SK-N-SH (cell line): ENCODE measurements at regions not wholly inside any gene's neighbourhood (a gene's known extent, or its start where the extent isn't known, plus 50 kb on each side); places are given as distances from the start of the nearest gene placed in this dataset.

ENCODE experiments used
- CTCF ChIA-PET: fragments of 300-600, 350-600 bp; formaldehyde crosslinking; extraction: SDS; loops from one replicate; lab custom pipeline; 2021; lab: Yijun Ruan, JAX
- POLR2A ChIA-PET: fragments of 350-600 bp; sonication (Branson Sonifier 250); formaldehyde crosslinking; extraction: SDS; loops from one replicate; lab custom pipeline; 2020; ENCODE audit warnings: antibody characterized with exemption, inconsistent platforms; lab: Yijun Ruan, JAX
- DNase-seq: peaks from one replicate; pipeline ENCODE4 v3.0.0; 2012
- H2AFZ ChIP-seq: fragments of 200-600 bp; sonication (generic); 2 replicates; pipeline ENCODE4 v1.8.1; 2016; ENCODE audit warnings: antibody characterized with exemption, mild to moderate bottlenecking, low read depth
- H3F3A ChIP-seq: fragments of 200-600 bp; sonication (generic); replicated peaks from 2 replicates; pipeline ENCODE3; 2016; ENCODE audit warnings: antibody characterized with exemption, mild to moderate bottlenecking; ENCODE audit not compliant: insufficient read depth
- H3K27ac ChIP-seq, 2 experiments: fragments of 200-500 bp in 1 of 2; fragments of 200-600 bp in 1 of 2; sonication (Bioruptor generic) in 1 of 2; sonication (generic), shearing (Covaris generic) in 1 of 2; 2 replicates each; pipeline versions ENCODE4 v1.5.1 to v1.6.1; 2014 to 2016; ENCODE audit warnings: low read depth in 2 of 2, inconsistent platforms in 1 of 2, low read length in 1 of 2, mild to moderate bottlenecking in 1 of 2, mixed read lengths in 1 of 2
- H3K27me3 ChIP-seq: fragments of 200-600 bp; sonication (generic), shearing (Covaris generic); 2 replicates; pipeline ENCODE4 v1.6.1; 2016; ENCODE audit warnings: mixed run types; ENCODE audit not compliant: insufficient read depth
- H3K36me3 ChIP-seq, 2 experiments: fragments of 200-500 bp in 1 of 2; fragments of 200-600 bp in 1 of 2; sonication (Bioruptor generic) in 1 of 2; sonication (generic) in 1 of 2; replicated peaks in 1 of 2; 2 replicates each; pipeline versions ENCODE3 to v1.5.1; 2014 to 2016; ENCODE audit warnings: low read length in 1 of 2, mild to moderate bottlenecking in 1 of 2; ENCODE audit not compliant: insufficient read depth in 2 of 2, control insufficient read depth in 1 of 2
- H3K4me1 ChIP-seq, 2 experiments: fragments of 200-500 bp in 1 of 2; fragments of 200-600 bp in 1 of 2; sonication (Bioruptor generic) in 1 of 2; sonication (generic), shearing (Covaris generic) in 1 of 2; 2 replicates each; pipeline versions ENCODE4 v1.5.1 to v1.6.1; 2014 to 2016; ENCODE audit warnings: low read depth in 1 of 2, low read length in 1 of 2, mixed run types in 1 of 2; ENCODE audit not compliant: insufficient read depth in 2 of 2, control insufficient read depth in 1 of 2
- H3K4me2 ChIP-seq: fragments of 200-600 bp; sonication (generic), shearing (Covaris generic); 2 replicates; pipeline ENCODE4 v1.6.1; 2017; ENCODE audit warnings: mixed run types
- H3K4me3 ChIP-seq, 2 experiments: fragments of 200-500 bp in 1 of 2; fragments of 200-600 bp in 1 of 2; sonication (Bioruptor generic) in 1 of 2; sonication (generic), shearing (Covaris generic) in 1 of 2; 2 replicates each; pipeline versions ENCODE4 v1.5.1 to v1.8.1; 2014 to 2016; ENCODE audit warnings: low read depth in 2 of 2, inconsistent platforms in 1 of 2, low read length in 1 of 2, mild to moderate bottlenecking in 1 of 2, mixed read lengths in 1 of 2, moderate library complexity in 1 of 2
- H3K79me2 ChIP-seq: fragments of 200-600 bp; sonication (generic); 2 replicates; pipeline ENCODE4 v1.8.1; 2017; ENCODE audit warnings: mild to moderate bottlenecking; ENCODE audit not compliant: insufficient read depth
- H3K9ac ChIP-seq: fragments of 200-600 bp; sonication (generic); 2 replicates; pipeline ENCODE4 v1.6.1; 2017; ENCODE audit warnings: mixed run types
- H3K9me2 ChIP-seq: fragments of 200-600 bp; sonication (generic); 2 replicates; pipeline ENCODE4 v1.6.1; 2017; ENCODE audit warnings: mixed run types
- H3K9me3 ChIP-seq: fragments of 200-600 bp; sonication (generic); 2 replicates; pipeline ENCODE4 v1.6.1; 2017; ENCODE audit warnings: mixed run types, mild to moderate bottlenecking, moderate library complexity
- H4K20me1 ChIP-seq: fragments of 200-600 bp; sonication (generic); 2 replicates; pipeline ENCODE4 v1.6.1; 2017; ENCODE audit warnings: mild to moderate bottlenecking, mixed run types; ENCODE audit not compliant: insufficient read depth
- CHD2 ChIP-seq: fragments of 150-350 bp; IDR thresholded peaks from 2 replicates; pipeline ENCODE4 v1.6.1; 2018; ENCODE audit warnings: low read length; ENCODE audit not compliant: partially characterized antibody
- EZH2phosphoT487 ChIP-seq: fragments of 200-600 bp; sonication (generic); IDR thresholded peaks from 2 replicates; pipeline ENCODE4 v1.6.1; 2017; ENCODE audit warnings: low read depth, mixed run types, mild to moderate bottlenecking, antibody characterized with exemption, moderate library complexity, borderline replicate concordance
- GABPA ChIP-seq: IDR thresholded peaks from 2 replicates; pipeline ENCODE4 v1.4.0; 2012; ENCODE audit warnings: low read depth, mild to moderate bottlenecking
- GATA2 ChIP-seq: sonication (generic); formaldehyde crosslinking; IDR thresholded peaks from 2 replicates; pipeline ENCODE4 v1.5.0; 2020; ENCODE audit warnings: mild to moderate bottlenecking, missing genetic modification reagents
- JUND ChIP-seq: IDR thresholded peaks from 2 replicates; pipeline ENCODE4 v1.4.0; 2012
- MEF2A ChIP-seq: IDR thresholded peaks from 2 replicates; pipeline ENCODE4 v1.4.0; 2012; ENCODE audit warnings: low read depth, borderline replicate concordance
- NRF1 ChIP-seq: IDR thresholded peaks from 2 replicates; pipeline ENCODE4 v1.6.1; 2012; ENCODE audit warnings: low read depth, mild to moderate bottlenecking, low read length
- RAD21 ChIP-seq: IDR thresholded peaks from 2 replicates; pipeline ENCODE4 v1.6.1; 2012; ENCODE audit warnings: mild to moderate bottlenecking, low read length
- RCOR1 ChIP-seq: fragments of 150-350 bp; IDR thresholded peaks from 2 replicates; pipeline ENCODE4 v1.6.1; 2017; ENCODE audit warnings: antibody characterized with exemption, low read length
- RFX5 ChIP-seq: IDR thresholded peaks from 2 replicates; pipeline ENCODE4 v1.6.1; 2012; ENCODE audit warnings: mild to moderate bottlenecking, improper control_type of control experiment, low read length
- RXRA ChIP-seq: IDR thresholded peaks from 2 replicates; pipeline ENCODE4 v1.4.0; 2012; ENCODE audit warnings: low read depth, mild to moderate bottlenecking, borderline replicate concordance
- SMC3 ChIP-seq: IDR thresholded peaks from 2 replicates; pipeline ENCODE4 v1.6.1; 2012; ENCODE audit warnings: low read depth, low read length, improper control_type of control experiment
- TAF1 ChIP-seq: IDR thresholded peaks from 2 replicates; pipeline ENCODE4 v1.6.1; 2012; ENCODE audit warnings: low read depth, mild to moderate bottlenecking, low read length, moderate library complexity, borderline replicate concordance
- TCF12 ChIP-seq: IDR thresholded peaks from 2 replicates; pipeline ENCODE4 v1.4.0; 2012
- YY1 ChIP-seq: IDR thresholded peaks from 2 replicates; pipeline ENCODE4 v1.4.0; 2012; ENCODE audit warnings: low read depth, mild to moderate bottlenecking
- WGBS: methylation state at CpG from one replicate; pipeline ENCODE4 v1.1.6; 2017; ENCODE audit warnings: low lambda C conversion rate; 5-methylcytosine and 5-hydroxymethylcytosine counted together
- TF ChIP-seq, protein P1 (sequence below): fragments of 150-350 bp; IDR thresholded peaks from 2 replicates; pipeline ENCODE4 v1.6.1; 2016; ENCODE audit warnings: mild to moderate bottlenecking, low read depth, low read length
- TF ChIP-seq, protein P2 (sequence below): IDR thresholded peaks from 2 replicates; pipeline ENCODE4 v1.4.0; 2012; ENCODE audit warnings: low read depth, borderline replicate concordance
- TF ChIP-seq, protein P3 (sequence below): IDR thresholded peaks from 2 replicates; pipeline ENCODE4 v1.6.1; 2012; ENCODE audit warnings: mild to moderate bottlenecking, low read depth, low read length, moderate library complexity

DNA sequence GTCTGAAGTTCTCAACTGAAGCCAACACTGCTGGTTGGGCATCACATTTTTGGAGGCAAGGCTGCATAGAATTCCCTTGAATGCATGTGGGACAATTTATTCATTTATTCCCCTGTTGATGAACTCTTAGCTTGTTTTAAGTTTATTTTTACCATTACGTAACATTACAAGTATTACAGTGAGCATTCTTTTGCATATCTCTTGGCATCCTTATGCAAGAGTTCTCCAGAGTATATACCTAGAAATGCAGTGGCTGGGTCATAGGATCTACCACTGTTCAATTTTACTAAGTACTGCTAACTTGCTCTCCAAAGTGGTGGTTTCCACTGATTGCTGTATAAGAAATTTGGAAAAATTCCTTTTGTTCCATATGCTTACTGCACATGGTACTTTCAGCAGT lies 66.5 kb downstream of the UCHL1 start:
- H3K4me2 ChIP-seq: no peak overlapping the region
- POLR2A ChIA-PET: no interaction called here
- TF ChIP-seq NRF1 (no peak), RXRA (no peak), TAF1 (no peak), GATA2 (CRISPR knock-in tag) (no peak), JUND (no peak), RAD21 (no peak), GABPA (no peak), EZH2phosphoT487 (no peak), TCF12 (no peak), CHD2 (no peak), MEF2A (no peak), RFX5 (no peak), RCOR1 (no peak), SMC3 (no peak), YY1 (no peak)
- TF ChIP-seq, protein P1, sequence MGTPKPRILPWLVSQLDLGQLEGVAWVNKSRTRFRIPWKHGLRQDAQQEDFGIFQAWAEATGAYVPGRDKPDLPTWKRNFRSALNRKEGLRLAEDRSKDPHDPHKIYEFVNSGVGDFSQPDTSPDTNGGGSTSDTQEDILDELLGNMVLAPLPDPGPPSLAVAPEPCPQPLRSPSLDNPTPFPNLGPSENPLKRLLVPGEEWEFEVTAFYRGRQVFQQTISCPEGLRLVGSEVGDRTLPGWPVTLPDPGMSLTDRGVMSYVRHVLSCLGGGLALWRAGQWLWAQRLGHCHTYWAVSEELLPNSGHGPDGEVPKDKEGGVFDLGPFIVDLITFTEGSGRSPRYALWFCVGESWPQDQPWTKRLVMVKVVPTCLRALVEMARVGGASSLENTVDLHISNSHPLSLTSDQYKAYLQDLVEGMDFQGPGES: no peak
- TF ChIP-seq, protein P2, sequence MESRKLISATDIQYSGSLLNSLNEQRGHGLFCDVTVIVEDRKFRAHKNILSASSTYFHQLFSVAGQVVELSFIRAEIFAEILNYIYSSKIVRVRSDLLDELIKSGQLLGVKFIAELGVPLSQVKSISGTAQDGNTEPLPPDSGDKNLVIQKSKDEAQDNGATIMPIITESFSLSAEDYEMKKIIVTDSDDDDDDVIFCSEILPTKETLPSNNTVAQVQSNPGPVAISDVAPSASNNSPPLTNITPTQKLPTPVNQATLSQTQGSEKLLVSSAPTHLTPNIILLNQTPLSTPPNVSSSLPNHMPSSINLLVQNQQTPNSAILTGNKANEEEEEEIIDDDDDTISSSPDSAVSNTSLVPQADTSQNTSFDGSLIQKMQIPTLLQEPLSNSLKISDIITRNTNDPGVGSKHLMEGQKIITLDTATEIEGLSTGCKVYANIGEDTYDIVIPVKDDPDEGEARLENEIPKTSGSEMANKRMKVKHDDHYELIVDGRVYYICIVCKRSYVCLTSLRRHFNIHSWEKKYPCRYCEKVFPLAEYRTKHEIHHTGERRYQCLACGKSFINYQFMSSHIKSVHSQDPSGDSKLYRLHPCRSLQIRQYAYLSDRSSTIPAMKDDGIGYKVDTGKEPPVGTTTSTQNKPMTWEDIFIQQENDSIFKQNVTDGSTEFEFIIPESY: no peak
- TF ChIP-seq, protein P3, sequence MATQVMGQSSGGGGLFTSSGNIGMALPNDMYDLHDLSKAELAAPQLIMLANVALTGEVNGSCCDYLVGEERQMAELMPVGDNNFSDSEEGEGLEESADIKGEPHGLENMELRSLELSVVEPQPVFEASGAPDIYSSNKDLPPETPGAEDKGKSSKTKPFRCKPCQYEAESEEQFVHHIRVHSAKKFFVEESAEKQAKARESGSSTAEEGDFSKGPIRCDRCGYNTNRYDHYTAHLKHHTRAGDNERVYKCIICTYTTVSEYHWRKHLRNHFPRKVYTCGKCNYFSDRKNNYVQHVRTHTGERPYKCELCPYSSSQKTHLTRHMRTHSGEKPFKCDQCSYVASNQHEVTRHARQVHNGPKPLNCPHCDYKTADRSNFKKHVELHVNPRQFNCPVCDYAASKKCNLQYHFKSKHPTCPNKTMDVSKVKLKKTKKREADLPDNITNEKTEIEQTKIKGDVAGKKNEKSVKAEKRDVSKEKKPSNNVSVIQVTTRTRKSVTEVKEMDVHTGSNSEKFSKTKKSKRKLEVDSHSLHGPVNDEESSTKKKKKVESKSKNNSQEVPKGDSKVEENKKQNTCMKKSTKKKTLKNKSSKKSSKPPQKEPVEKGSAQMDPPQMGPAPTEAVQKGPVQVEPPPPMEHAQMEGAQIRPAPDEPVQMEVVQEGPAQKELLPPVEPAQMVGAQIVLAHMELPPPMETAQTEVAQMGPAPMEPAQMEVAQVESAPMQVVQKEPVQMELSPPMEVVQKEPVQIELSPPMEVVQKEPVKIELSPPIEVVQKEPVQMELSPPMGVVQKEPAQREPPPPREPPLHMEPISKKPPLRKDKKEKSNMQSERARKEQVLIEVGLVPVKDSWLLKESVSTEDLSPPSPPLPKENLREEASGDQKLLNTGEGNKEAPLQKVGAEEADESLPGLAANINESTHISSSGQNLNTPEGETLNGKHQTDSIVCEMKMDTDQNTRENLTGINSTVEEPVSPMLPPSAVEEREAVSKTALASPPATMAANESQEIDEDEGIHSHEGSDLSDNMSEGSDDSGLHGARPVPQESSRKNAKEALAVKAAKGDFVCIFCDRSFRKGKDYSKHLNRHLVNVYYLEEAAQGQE: no peak
- TF ChIP-seq, all 33 proteins: peak for 0
- Histone ChIP-seq H3K27ac (no peak overlapping the region), H3K4me3 (no peak overlapping the region), H3K9me2 (no peaks in the 10 kb centered on the region), H2AFZ (no peak overlapping the region), H3K9ac (no peak overlapping the region), H3K79me2 (no peaks in the 10 kb centered on the region), H3K9me3 (no peaks in the 10 kb centered on the region), H3K36me3 (no peaks in the 10 kb centered on the region), H4K20me1 (no peaks in the 10 kb centered on the region), H3K27me3 (no peaks in the 10 kb centered on the region), H3F3A (no peaks in the 10 kb centered on the region), H3K4me1 (no peaks in the 10 kb centered on the region)
- 81% methylated on average over 1 of the region's 1 CpG for WGBS
- no peak for DNase-seq
- CTCF ChIA-PET: interaction anchor here (0.9 kb wide), 1 partner anchor 17 kb away, joined by 4 read pairs; no protein-coding TSS in a partner anchor
